DOHH2 (cell line): ENCODE measurements at regions not wholly inside any gene's neighbourhood (a gene's known extent, or its start where the extent isn't known, plus 50 kb on each side); places are given as distances from the start of the nearest gene placed in this dataset.

Experiments
- CTCF ChIP-seq: fragments of 200-600 bp; sonication (generic); IDR thresholded peaks from one replicate; pipeline ENCODE4 v1.5.1; 2014; ENCODE audit warnings: antibody characterized with exemption, mild to moderate bottlenecking, low read depth, low read length; ENCODE audit not compliant: poor library complexity, severe bottlenecking
- EZH2phosphoT487 ChIP-seq: fragments of 200-600 bp; sonication (generic); IDR thresholded peaks from 2 replicates; pipeline ENCODE4 v1.6.1; 2017; ENCODE audit warnings: borderline replicate concordance, mild to moderate bottlenecking, antibody characterized with exemption, low read length, moderate library complexity, mixed read lengths

GRCh38 chr12:40499856-40500255, 192.4 kb upstream of the CNTN1 start:
- no peak for TF ChIP-seq CTCF
- no peak for TF ChIP-seq EZH2phosphoT487
